ENCODE measurements at regions not wholly inside any gene's neighbourhood (a gene's known extent, or its start where the extent isn't known, plus 50 kb on each side); places are given as distances from the start of the nearest gene placed in this dataset.

GRCh38 chr1:187853505-187853904, 1024.8 kb downstream of the PLA2G4A start:
- Histone ChIP-seq H3F3A (ENCODE audit: insufficient read depth, low read length) (no peaks in the 10 kb centered on the region), H3K27ac (ENCODE audit: low read length) (no peak overlapping the region), H3K79me2 (ENCODE audit: low read length) (no peaks in the 10 kb centered on the region), H3K9ac (ENCODE audit: low read length) (no peak overlapping the region), H3K4me3 (ENCODE audit: low read length) (no peak overlapping the region), H2AFZ (ENCODE audit: low read length) (no peak overlapping the region), H3K4me2 (ENCODE audit: low read depth, low read length) (no peak overlapping the region), H3K36me3 (replicated peaks; ENCODE audit: insufficient read depth, low read length) (no peaks in the 10 kb centered on the region), H3K9me2 (replicated peaks; ENCODE audit: insufficient read depth, low read length) (no peaks in the 10 kb centered on the region), H3K27me3 (replicated peaks; ENCODE audit: insufficient read depth, low read length) (no peaks in the 10 kb centered on the region), H3K4me1 (ENCODE audit: low read length) (no peaks in the 10 kb centered on the region), H4K20me1 (ENCODE audit: insufficient read depth, low read length) (no peaks in the 10 kb centered on the region), H3K9me3 (replicated peaks; ENCODE audit: insufficient read depth, low read length) (no peaks in the 10 kb centered on the region)
- DNase-seq, result no peak
- TF ChIP-seq CTCF (IDR thresholded peaks at IDR 0.05; ENCODE audit: low read length) (no peak), EZH2phosphoT487 (IDR thresholded peaks at IDR 0.05; ENCODE audit: low read length) (no peak), EZH2 (optimal IDR thresholded peaks at IDR 0.05; ENCODE audit: low read depth, low read length) (no peak)

DNA sequence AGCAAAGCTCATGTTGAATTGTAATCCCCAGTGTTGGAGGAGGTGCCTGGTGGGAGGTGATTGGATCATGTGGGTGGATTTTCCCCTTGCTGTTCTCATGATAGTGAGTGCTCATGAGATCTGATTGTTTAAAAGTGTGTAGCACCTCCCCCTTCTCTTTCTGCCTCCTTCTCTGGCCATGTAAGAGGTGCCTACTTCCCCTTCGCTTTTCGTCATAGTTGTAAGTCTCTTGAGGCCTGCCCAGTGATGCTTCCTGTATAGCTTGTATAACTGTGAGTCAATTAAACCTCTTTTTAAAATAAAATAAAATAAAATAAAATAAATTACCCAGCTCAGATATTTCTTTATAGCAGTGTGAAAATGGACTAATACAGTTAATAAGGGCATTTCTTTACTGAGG, 1025.7 kb downstream of the PLA2G4A start:
- DNase-seq, result no peak
- Histone ChIP-seq H4K20me1 (ENCODE audit: insufficient read depth, low read length) (no peaks in the 10 kb centered on the region), H2AFZ (ENCODE audit: low read length) (no peak overlapping the region), H3K9ac (ENCODE audit: low read length) (no peak overlapping the region), H3K4me1 (ENCODE audit: low read length) (no peaks in the 10 kb centered on the region), H3K9me2 (replicated peaks; ENCODE audit: insufficient read depth, low read length) (no peaks in the 10 kb centered on the region), H3K4me3 (ENCODE audit: low read length) (no peak overlapping the region), H3K27ac (ENCODE audit: low read length) (no peak overlapping the region), H3K79me2 (ENCODE audit: low read length) (no peaks in the 10 kb centered on the region), H3K36me3 (replicated peaks; ENCODE audit: insufficient read depth, low read length) (no peaks in the 10 kb centered on the region), H3K27me3 (replicated peaks; ENCODE audit: insufficient read depth, low read length) (no peaks in the 10 kb centered on the region), H3K4me2 (ENCODE audit: low read depth, low read length) (no peak overlapping the region), H3F3A (ENCODE audit: insufficient read depth, low read length) (no peaks in the 10 kb centered on the region), H3K9me3 (replicated peaks; ENCODE audit: insufficient read depth, low read length) (no peaks in the 10 kb centered on the region)
- no peak for TF ChIP-seq CTCF (IDR thresholded peaks at IDR 0.05; ENCODE audit: low read length)
- no peak for TF ChIP-seq EZH2phosphoT487 (IDR thresholded peaks at IDR 0.05; ENCODE audit: low read length)
- no peak for TF ChIP-seq EZH2 (optimal IDR thresholded peaks at IDR 0.05; ENCODE audit: low read depth, low read length)

DNA sequence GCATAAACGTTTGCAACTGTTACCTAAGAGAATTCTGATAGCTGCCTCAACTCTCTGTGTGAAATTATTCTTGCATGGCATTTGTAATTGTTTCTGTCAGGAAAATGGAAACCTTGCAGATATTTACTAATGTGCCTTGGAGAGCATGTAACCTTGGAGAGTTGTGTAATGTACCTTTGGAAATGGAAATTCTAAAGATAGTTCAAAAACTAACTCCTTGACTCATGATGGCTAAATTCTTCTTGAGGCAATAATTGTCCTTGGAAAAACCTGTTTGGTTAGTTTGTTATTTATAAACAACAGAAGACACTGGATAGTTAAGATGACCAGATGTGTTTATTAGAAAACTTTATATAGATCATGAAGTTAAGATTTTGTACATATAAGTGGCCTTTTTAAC, 1033.8 kb downstream of the PLA2G4A start:
- no peak for DNase-seq
- no peak overlapping the region for H3K4me2 ChIP-seq (ENCODE audit: low read depth, low read length)
- H3K36me3 ChIP-seq (replicated peaks; ENCODE audit: insufficient read depth, low read length), result no peaks in the 10 kb centered on the region
- H3K4me1 ChIP-seq (ENCODE audit: low read length), result no peaks in the 10 kb centered on the region
- H3K9ac ChIP-seq (ENCODE audit: low read length), result no peak overlapping the region
- no peaks in the 10 kb centered on the region for H3K9me3 ChIP-seq (replicated peaks; ENCODE audit: insufficient read depth, low read length)
- H4K20me1 ChIP-seq (ENCODE audit: insufficient read depth, low read length), result no peaks in the 10 kb centered on the region
- H3K4me3 ChIP-seq (ENCODE audit: low read length), result no peak overlapping the region
- H3K79me2 ChIP-seq (ENCODE audit: low read length), result no peaks in the 10 kb centered on the region
- TF ChIP-seq EZH2 (optimal IDR thresholded peaks at IDR 0.05; ENCODE audit: low read depth, low read length) (no peak), CTCF (IDR thresholded peaks at IDR 0.05; ENCODE audit: low read length) (no peak), EZH2phosphoT487 (IDR thresholded peaks at IDR 0.05; ENCODE audit: low read length) (no peak)
- no peak overlapping the region for H3K27ac ChIP-seq (ENCODE audit: low read length)
- H2AFZ ChIP-seq (ENCODE audit: low read length), result no peak overlapping the region
- no peaks in the 10 kb centered on the region for H3K27me3 ChIP-seq (replicated peaks; ENCODE audit: insufficient read depth, low read length)
- no peaks in the 10 kb centered on the region for H3K9me2 ChIP-seq (replicated peaks; ENCODE audit: insufficient read depth, low read length)
- no peaks in the 10 kb centered on the region for H3F3A ChIP-seq (ENCODE audit: insufficient read depth, low read length)

Measured in MM.1S (cell line).